IPS DF 6.9 (cell line): ENCODE measurements at regions not wholly inside any gene's neighbourhood (a gene's known extent, or its start where the extent isn't known, plus 50 kb on each side); places are given as distances from the start of the nearest gene placed in this dataset.

ENCODE experiments used
- DNase-seq: peaks from one replicate; pipeline ENCODE4 v3.0.0-alpha.2; 2013; ENCODE audit warnings: low read depth, low spot score
- H3K27ac ChIP-seq: one replicate; pipeline ENCODE4 v1.5.1; 2013; ENCODE audit warnings: low read length, control low read depth
- H3K27me3 ChIP-seq: 2 replicates; pipeline ENCODE4 v1.6.1; 2013; ENCODE audit warnings: mild to moderate bottlenecking, low read length; ENCODE audit not compliant: control insufficient read depth, insufficient read depth
- H3K36me3 ChIP-seq: 2 replicates; pipeline ENCODE4 v1.6.1; 2013; ENCODE audit warnings: low read length; ENCODE audit not compliant: control insufficient read depth, insufficient read depth
- H3K4me1 ChIP-seq: 2 replicates; pipeline ENCODE4 v1.6.1; 2013; ENCODE audit warnings: low read length; ENCODE audit not compliant: control insufficient read depth, insufficient read depth
- H3K4me3 ChIP-seq: 2 replicates; pipeline ENCODE4 v1.5.1; 2013; ENCODE audit warnings: mild to moderate bottlenecking, low read length
- H3K9me3 ChIP-seq: 2 replicates; pipeline ENCODE4 v1.6.1; 2013; ENCODE audit warnings: low read length, inconsistent platforms; ENCODE audit not compliant: control insufficient read depth, insufficient read depth
- WGBS: extraction: QIAGEN DNeasy Blood & Tissue Kit; methylation state at CpG from one replicate; pipeline ENCODE4 v1.1.7; 2013; ENCODE audit warnings: mixed read lengths, missing lambda C conversion rate; ENCODE audit not compliant: insufficient read length, insufficient coverage; 5-methylcytosine and 5-hydroxymethylcytosine counted together

DNA sequence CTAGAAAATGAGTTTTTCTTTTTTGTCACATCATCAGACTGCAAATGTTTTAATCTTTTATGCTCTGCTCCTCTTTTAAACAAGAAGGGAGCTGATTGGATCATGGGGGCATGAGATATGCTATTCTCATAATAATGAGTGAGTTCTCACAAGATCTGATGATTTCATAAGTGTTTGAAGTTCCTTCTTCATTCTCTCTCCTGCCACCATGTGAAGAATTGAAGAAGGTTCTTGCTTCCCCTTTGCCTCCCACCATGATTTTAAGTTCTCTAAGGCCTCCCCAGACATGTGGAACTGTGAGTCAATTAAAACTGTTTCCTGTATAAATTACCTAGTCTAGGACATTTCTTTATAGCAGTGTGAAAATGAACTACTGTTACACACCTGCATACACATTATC is 218.2 kb downstream of the NRIP1 start:
- H3K36me3 ChIP-seq: no peaks in the 10 kb centered on the region
- no peak for DNase-seq

DNA sequence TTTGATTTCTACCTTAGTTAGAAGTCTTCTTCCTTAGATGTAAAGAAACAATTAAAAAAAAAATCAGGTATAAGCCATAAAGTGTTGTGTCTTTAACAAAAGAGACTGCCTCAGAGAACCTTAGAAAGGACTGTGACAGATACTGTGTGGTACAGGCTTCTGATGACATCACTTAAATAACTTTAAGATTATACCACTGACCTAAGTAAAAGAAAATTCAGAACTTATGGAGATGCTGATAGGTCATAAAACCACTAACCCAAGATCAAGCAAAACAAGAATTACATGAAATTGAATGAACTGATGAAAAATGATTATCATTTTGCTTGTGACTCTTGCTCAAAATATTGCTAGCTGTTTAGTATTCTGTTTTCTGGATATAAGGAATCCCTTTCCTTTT is 220.8 kb downstream of the NRIP1 start:
- H3K9me3 ChIP-seq: peaks cover 3% of the 10 kb centered on the region; the same call in 1 of the 2 replicates
- no peak overlapping the region for H3K4me3 ChIP-seq
- no peaks in the 10 kb centered on the region for H3K4me1 ChIP-seq
- no peak overlapping the region for H3K27ac ChIP-seq
- no peaks in the 10 kb centered on the region for H3K36me3 ChIP-seq
- DNase-seq: no peak
- H3K27me3 ChIP-seq: no peaks in the 10 kb centered on the region

More for the DNA sequence above, 218.2 kb downstream of the NRIP1 start:
- Histone ChIP-seq H3K4me3 (no peak overlapping the region), H3K27me3 (no peaks in the 10 kb centered on the region), H3K4me1 (no peaks in the 10 kb centered on the region), H3K27ac (no peak overlapping the region), H3K9me3 (peaks cover 3% of the 10 kb centered on the region; the same call in 1 of the 2 replicates)

DNA sequence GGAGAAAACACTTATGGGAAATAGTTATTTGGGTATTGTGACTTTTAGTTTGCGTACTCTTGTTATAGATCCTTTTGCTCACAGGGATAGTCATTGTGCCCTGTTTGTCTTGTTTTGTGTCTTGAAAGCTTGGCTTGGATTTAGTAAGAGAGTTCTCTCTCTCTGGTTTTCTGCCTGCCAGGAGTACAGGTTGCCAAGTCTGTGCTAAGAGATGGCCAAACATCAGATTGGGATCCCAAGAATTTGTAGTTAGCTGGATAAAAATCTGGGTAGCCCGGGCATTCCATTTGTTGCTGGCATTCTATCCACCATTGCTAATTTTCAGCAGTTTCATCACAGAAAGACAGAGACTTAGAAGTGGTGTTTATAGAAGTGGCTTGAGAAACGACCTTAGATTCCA is 222.2 kb downstream of the NRIP1 start:
- Histone ChIP-seq H3K36me3 (no peaks in the 10 kb centered on the region), H3K27ac (no peak overlapping the region), H3K4me1 (no peaks in the 10 kb centered on the region), H3K4me3 (no peak overlapping the region), H3K9me3 (peaks cover 3% of the 10 kb centered on the region; the same call in 1 of the 2 replicates), H3K27me3 (no peaks in the 10 kb centered on the region)
- no CpG with 5 or more reads among the region's 3 CpGs for WGBS
- DNase-seq: no peak

GRCh38 chr21:14841511-14842472 is 223.0 kb downstream of the NRIP1 start:
- Histone ChIP-seq H3K27me3 (no peaks in the 10 kb centered on the region), H3K36me3 (no peaks in the 10 kb centered on the region), H3K9me3 (peaks cover 3% of the 10 kb centered on the region; the same call in 1 of the 2 replicates), H3K4me1 (no peaks in the 10 kb centered on the region), H3K27ac (no peak overlapping the region), H3K4me3 (no peak overlapping the region)
- whole genome bisulfite sequencing: no CpG with 5 or more reads among the region's 51 CpGs
- no peak for DNase-seq

DNA sequence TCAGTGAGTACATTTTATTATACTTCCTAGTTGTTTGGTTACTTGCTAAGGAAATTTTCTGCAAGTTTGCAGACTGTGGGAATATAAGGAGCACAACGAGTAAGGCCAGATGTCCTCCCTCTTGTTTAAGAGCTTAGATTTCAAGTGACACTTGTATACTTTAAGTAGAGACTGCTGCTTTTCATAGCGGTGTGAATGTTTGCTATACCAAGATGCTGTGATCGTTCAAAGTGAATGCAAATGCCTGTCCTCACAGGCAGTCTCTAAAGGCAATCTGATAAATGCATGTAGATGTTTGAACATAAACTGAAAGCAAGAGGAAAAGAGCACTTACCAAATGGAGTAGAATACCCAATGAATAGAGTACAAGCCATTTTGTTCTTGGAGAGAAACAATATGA is 226.4 kb downstream of the NRIP1 start:
- Histone ChIP-seq H3K36me3 (no peaks in the 10 kb centered on the region), H3K4me3 (no peak overlapping the region), H3K4me1 (no peaks in the 10 kb centered on the region), H3K27ac (no peak overlapping the region), H3K27me3 (no peaks in the 10 kb centered on the region), H3K9me3 (no peaks in the 10 kb centered on the region)
- DNase-seq: no peak
- WGBS: no CpG with 5 or more reads among the region's 3 CpGs

GRCh38 chr21:14836950-14837349 is 227.8 kb downstream of the NRIP1 start:
- DNase-seq: no peak
- Histone ChIP-seq H3K4me1 (no peaks in the 10 kb centered on the region), H3K27ac (no peak overlapping the region), H3K27me3 (no peaks in the 10 kb centered on the region), H3K36me3 (no peaks in the 10 kb centered on the region), H3K4me3 (no peak overlapping the region), H3K9me3 (no peaks in the 10 kb centered on the region)
- no CpG with 5 or more reads among the region's 1 CpG for WGBS

GRCh38 chr21:14833666-14834351 is 231.0 kb downstream of the NRIP1 start:
- no peaks in the 10 kb centered on the region for H3K27me3 ChIP-seq
- H3K27ac ChIP-seq: no peak overlapping the region
- no CpG with 5 or more reads among the region's 1 CpG for WGBS
- H3K4me1 ChIP-seq: no peaks in the 10 kb centered on the region
- H3K4me3 ChIP-seq: no peak overlapping the region
- H3K9me3 ChIP-seq: no peaks in the 10 kb centered on the region
- H3K36me3 ChIP-seq: no peaks in the 10 kb centered on the region
- DNase-seq: no peak

- Histone ChIP-seq H3K36me3 (no peaks in the 10 kb centered on the region), H3K27ac (no peak overlapping the region), H3K4me3 (no peak overlapping the region), H3K9me3 (no peaks in the 10 kb centered on the region), H3K27me3 (no peaks in the 10 kb centered on the region), H3K4me1 (no peaks in the 10 kb centered on the region)
- no peak for DNase-seq
- no CpG with 5 or more reads among the region's 4 CpGs for WGBS
These were observed 231.6 kb downstream of the NRIP1 start for GRCh38 chr21:14833241-14833640.

GRCh38 chr21:14830307-14830706 is 234.5 kb downstream of the NRIP1 start:
- Histone ChIP-seq H3K4me1 (no peaks in the 10 kb centered on the region), H3K4me3 (no peak overlapping the region), H3K36me3 (no peaks in the 10 kb centered on the region), H3K27me3 (no peaks in the 10 kb centered on the region), H3K27ac (no peak overlapping the region), H3K9me3 (no peaks in the 10 kb centered on the region)
- DNase-seq: no peak
- WGBS: no CpG with 5 or more reads among the region's 3 CpGs

- H3K4me1 ChIP-seq: no peaks in the 10 kb centered on the region
- H3K27me3 ChIP-seq: no peaks in the 10 kb centered on the region
- WGBS: no CpG with 5 or more reads among the region's 3 CpGs
- H3K36me3 ChIP-seq: no peaks in the 10 kb centered on the region
- H3K9me3 ChIP-seq: no peaks in the 10 kb centered on the region
- no peak overlapping the region for H3K27ac ChIP-seq
- DNase-seq: no peak
- H3K4me3 ChIP-seq: no peak overlapping the region
These were observed 235.1 kb downstream of the NRIP1 start for GRCh38 chr21:14829685-14830084.
